OCI-LY1 (cell line): ENCODE measurements at regions not wholly inside any gene's neighbourhood (a gene's known extent, or its start where the extent isn't known, plus 50 kb on each side); places are given as distances from the start of the nearest gene placed in this dataset.

Experiments used
- CTCF ChIP-seq: fragments of 200-600 bp; sonication (generic), shearing (Covaris generic); IDR thresholded peaks from 2 replicates; pipeline ENCODE4 v1.5.1; 2017; ENCODE audit warnings: mild to moderate bottlenecking, antibody characterized with exemption, low read length, moderate library complexity, mixed read lengths
- EZH2 ChIP-seq: fragments of 200-600 bp; sonication (generic), shearing (Covaris generic); IDR thresholded peaks from 2 replicates; pipeline ENCODE4 v1.8.0; 2017; ENCODE audit warnings: borderline replicate concordance, mixed run types, mild to moderate bottlenecking, antibody characterized with exemption, low read length, moderate library complexity, mixed read lengths

DNA sequence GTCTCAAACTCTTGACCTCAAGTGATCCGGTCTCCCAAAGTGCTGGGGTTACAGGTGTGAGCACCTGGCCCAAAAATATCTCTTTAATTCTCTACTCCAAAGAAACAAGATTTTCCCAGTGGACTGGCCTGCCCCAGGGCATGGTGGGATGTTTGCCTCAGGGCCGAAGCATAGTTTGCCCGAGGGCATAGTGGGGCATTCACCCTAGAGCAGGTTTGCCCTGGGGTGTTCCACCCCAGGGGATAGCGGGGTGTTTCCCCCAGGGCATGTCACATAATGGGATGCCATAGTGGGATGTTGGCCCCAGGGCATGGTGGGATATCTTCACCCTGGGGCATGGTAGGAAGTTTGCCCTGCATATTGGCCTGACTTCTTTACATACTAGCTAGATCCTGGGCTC is 97.2 kb downstream of the VEGFA start:
- TF ChIP-seq CTCF (no peak), EZH2 (no peak)
